Gastrocnemius medialis (tissue), 4 donors: ENCODE measurements at regions not wholly inside any gene's neighbourhood (a gene's known extent, or its start where the extent isn't known, plus 50 kb on each side); places are given as distances from the start of the nearest gene placed in this dataset.

ENCODE experiments used
- CTCF ChIP-seq, 5 experiments: fragments of 450-650 bp in 3 of 5; fragments of 200-600 bp in 2 of 5; sonication (generic) in 2 of 5; IDR thresholded peaks in 4 of 5; conservative IDR thresholded peaks in 1 of 5; 1 replicate in 4 of 5; 2 replicates in 1 of 5; pipeline ENCODE4 v1.5.1; 2016 to 2019; ENCODE audit warnings: antibody characterized with exemption in 5 of 5, mild to moderate bottlenecking in 3 of 5, moderate library complexity in 3 of 5
- POLR2A ChIP-seq, 2 donors: fragments of 450-650 bp; IDR thresholded peaks; one replicate each; pipeline ENCODE4 v1.6.1; 2017; ENCODE audit warnings: antibody characterized with exemption in 2 of 2, mild to moderate bottlenecking in 2 of 2, moderate library complexity in 2 of 2

- TF ChIP-seq CTCF (IDR thresholded peaks at IDR 0.05 in 4 of 5, conservative IDR thresholded peaks at IDR 0.05 in 1 of 5) (no peak), POLR2A (IDR thresholded peaks at IDR 0.05) (no peak)
These were observed 215.1 kb upstream of the ADARB2 start for GRCh38 chr10:1952126-1953095.
